Cardiac fibroblast (primary cell): ENCODE measurements at regions not wholly inside any gene's neighbourhood (a gene's known extent, or its start where the extent isn't known, plus 50 kb on each side); places are given as distances from the start of the nearest gene placed in this dataset.

Source experiments
- DNase-seq, 2 donors: peaks; one replicate each; pipeline versions ENCODE4 v3.0.0 to v3.0.0-alpha.2; 2010; ENCODE audit warnings: low read depth in 2 of 2
- H3K4me3 ChIP-seq, 2 donors: replicated peaks in 1 of 2; 1 replicate in 1 of 2; 2 replicates in 1 of 2; pipeline ENCODE4 v1.5.1; 2011; ENCODE audit warnings: low read depth in 2 of 2, low read length in 2 of 2, mild to moderate bottlenecking in 2 of 2, moderate library complexity in 1 of 2
- TF ChIP-seq, protein P1 (sequence below): IDR thresholded peaks from one replicate; pipeline ENCODE4 v1.5.1; 2011; ENCODE audit warnings: low read depth, mild to moderate bottlenecking, low read length, inconsistent platforms

- no peak overlapping the region for H3K4me3 ChIP-seq
- TF ChIP-seq, protein P1, sequence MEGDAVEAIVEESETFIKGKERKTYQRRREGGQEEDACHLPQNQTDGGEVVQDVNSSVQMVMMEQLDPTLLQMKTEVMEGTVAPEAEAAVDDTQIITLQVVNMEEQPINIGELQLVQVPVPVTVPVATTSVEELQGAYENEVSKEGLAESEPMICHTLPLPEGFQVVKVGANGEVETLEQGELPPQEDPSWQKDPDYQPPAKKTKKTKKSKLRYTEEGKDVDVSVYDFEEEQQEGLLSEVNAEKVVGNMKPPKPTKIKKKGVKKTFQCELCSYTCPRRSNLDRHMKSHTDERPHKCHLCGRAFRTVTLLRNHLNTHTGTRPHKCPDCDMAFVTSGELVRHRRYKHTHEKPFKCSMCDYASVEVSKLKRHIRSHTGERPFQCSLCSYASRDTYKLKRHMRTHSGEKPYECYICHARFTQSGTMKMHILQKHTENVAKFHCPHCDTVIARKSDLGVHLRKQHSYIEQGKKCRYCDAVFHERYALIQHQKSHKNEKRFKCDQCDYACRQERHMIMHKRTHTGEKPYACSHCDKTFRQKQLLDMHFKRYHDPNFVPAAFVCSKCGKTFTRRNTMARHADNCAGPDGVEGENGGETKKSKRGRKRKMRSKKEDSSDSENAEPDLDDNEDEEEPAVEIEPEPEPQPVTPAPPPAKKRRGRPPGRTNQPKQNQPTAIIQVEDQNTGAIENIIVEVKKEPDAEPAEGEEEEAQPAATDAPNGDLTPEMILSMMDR = no peak
- DNase-seq = no peak
These were observed 216.3 kb upstream of the NR5A2 start for GRCh38 chr1:199811163-199811562.

DNA sequence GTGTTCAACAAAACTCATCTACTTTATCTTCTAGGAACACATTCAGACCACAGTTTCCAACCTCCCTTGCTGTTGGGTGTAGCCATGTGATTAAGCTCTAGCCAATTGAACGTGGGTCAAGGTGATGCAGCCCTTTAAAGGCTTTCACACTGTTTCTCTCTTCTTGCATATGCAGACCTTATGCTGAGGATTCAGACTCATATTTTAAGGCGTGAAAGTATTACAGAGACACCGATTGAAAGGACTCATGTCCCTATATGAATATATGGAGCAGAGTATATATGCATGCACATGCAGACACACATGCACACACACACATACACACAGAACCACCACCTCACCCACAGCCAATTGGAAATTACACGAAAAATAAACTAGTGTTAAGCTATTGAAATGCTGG lies 214.3 kb upstream of the NR5A2 start:
- TF ChIP-seq, protein P1 = no peak
- no peak overlapping the region for H3K4me3 ChIP-seq
- no peak for DNase-seq

DNA sequence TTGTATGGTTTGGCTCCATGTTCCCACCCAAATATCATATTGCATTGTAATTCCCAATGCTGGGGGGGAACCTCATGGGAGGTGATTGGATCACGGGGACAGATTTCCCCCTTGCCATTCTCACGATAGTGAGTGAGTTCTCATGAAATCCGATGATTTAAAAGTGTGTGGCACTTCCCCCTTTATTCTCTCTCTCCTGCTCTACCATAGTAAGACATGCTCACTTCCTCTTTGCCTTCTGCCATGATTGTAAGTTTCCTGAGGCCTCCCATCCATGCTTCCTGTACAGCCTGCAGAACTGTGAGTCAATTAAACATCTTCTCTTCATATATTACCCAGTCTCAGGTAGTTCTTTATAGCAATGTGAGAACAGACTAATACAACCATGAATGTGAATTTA lies 211.6 kb upstream of the NR5A2 start:
- DNase-seq = no peak
- no peak overlapping the region for H3K4me3 ChIP-seq
- TF ChIP-seq, protein P1 = no peak

- DNase-seq = no peak
These were observed 210.2 kb upstream of the NR5A2 start for GRCh38 chr1:199817266-199817665.

DNA sequence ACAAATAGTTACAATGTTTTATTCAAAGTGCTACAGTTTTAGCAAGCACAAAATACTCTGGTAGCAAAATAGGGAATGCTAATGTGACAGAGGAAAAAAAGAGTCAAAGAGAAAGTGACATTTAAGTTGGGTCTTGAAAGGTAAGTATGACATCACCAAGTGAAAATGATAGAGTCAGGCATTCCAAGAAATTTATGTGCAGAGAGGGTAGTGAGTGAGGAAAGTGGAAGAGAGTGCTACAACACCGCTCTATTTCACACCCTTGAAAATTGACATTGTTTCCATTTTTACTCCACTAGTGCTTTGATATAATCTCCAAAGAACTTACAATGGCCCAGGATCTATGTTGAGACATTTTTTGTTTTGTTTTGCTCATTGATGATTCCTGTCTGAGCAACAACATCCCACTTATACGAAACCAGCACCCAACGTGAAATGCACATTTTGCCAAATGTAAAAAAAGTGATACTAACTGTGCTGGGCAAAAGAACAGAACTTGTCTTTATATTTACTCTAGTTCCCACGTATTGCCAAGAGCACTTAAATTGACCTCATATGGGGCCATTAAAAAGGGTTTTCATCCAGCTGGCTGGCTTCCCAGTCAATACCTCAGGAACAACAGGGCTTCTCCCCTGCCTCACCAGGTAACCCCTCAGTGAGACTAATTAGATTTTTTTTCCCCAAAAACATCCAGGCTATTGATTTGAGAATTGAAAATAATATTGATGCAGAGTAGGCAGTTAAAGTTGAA lies 206.3 kb upstream of the NR5A2 start:
- TF ChIP-seq, protein P1 = no peak
- no peak overlapping the region for H3K4me3 ChIP-seq
- peak in 1 of 2 donors; percentile 1 for DNase-seq

More at GRCh38 chr1:199817266-199817665, 210.2 kb upstream of the NR5A2 start:
- TF ChIP-seq, protein P1 = no peak
- H3K4me3 ChIP-seq = no peak overlapping the region

- no peak for DNase-seq
- TF ChIP-seq, protein P1 = no peak
These were observed 195.1 kb upstream of the NR5A2 start for GRCh38 chr1:199832451-199832850.

GRCh38 chr1:199834711-199835110 lies 192.8 kb upstream of the NR5A2 start:
- DNase-seq = no peak

More at GRCh38 chr1:199832451-199832850, 195.1 kb upstream of the NR5A2 start:
- no peak overlapping the region for H3K4me3 ChIP-seq

More at GRCh38 chr1:199834711-199835110, 192.8 kb upstream of the NR5A2 start:
- no peak overlapping the region for H3K4me3 ChIP-seq
- TF ChIP-seq, protein P1 = no peak
